Body of pancreas (tissue), 4 donors: ENCODE measurements at regions not wholly inside any gene's neighbourhood (a gene's known extent, or its start where the extent isn't known, plus 50 kb on each side); places are given as distances from the start of the nearest gene placed in this dataset.

Experiments used
- CTCF ChIP-seq, 7 experiments: fragments of 450-650 bp in 4 of 7; fragments of 200-600 bp in 3 of 7; sonication (generic) in 3 of 7; IDR thresholded peaks; one replicate each; pipeline ENCODE4 v1.5.1; 2016 to 2019; ENCODE audit warnings: antibody characterized with exemption in 7 of 7
- POLR2A ChIP-seq, 3 donors: fragments of 450-650 bp; IDR thresholded peaks; one replicate each; pipeline ENCODE4 v1.6.1; 2016; ENCODE audit warnings: antibody characterized with exemption in 3 of 3, mild to moderate bottlenecking in 2 of 3

GRCh38 chr3:14305324-14305723 is 97.1 kb upstream of the SLC6A6 start:
- no peak for TF ChIP-seq CTCF (IDR thresholded peaks at IDR 0.05)
- no peak for TF ChIP-seq POLR2A (IDR thresholded peaks at IDR 0.05)
